Activated CD4-positive, alpha-beta T cell treated with anti-CD3 and anti-CD28 coated beads, Interleukin-2, amount 50 U/mL, for 48 hours (primary cell): ENCODE measurements at regions not wholly inside any gene's neighbourhood (a gene's known extent, or its start where the extent isn't known, plus 50 kb on each side); places are given as distances from the start of the nearest gene placed in this dataset.

ENCODE experiments used
- DNase-seq, 2 experiments: peaks; one replicate each; pipeline ENCODE4 v3.0.0-alpha.2; 2020

- DNase-seq, result no peak
Observed at GRCh38 chr7:121488111-121488650, 92.1 kb upstream of the FAM3C start.

DNA sequence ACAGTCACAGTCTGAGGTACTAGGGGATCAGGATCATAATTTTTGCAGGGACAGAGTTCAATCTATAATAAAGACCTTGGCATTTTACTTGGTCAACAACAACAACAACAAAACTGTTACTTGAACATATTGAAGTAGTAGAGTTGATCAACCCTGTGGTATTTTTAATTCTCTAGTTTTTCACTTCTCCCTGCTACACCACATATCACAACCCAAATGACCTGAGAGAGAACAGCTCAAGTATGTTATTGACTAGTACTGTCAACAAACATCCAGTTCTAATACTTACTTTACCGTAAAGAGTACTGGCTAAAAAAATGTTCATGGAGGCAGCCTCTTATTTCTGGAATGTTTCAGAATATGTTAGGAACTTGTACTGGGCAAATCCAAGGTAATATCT lies 90.5 kb upstream of the FAM3C start:
- no peak for DNase-seq

DNA sequence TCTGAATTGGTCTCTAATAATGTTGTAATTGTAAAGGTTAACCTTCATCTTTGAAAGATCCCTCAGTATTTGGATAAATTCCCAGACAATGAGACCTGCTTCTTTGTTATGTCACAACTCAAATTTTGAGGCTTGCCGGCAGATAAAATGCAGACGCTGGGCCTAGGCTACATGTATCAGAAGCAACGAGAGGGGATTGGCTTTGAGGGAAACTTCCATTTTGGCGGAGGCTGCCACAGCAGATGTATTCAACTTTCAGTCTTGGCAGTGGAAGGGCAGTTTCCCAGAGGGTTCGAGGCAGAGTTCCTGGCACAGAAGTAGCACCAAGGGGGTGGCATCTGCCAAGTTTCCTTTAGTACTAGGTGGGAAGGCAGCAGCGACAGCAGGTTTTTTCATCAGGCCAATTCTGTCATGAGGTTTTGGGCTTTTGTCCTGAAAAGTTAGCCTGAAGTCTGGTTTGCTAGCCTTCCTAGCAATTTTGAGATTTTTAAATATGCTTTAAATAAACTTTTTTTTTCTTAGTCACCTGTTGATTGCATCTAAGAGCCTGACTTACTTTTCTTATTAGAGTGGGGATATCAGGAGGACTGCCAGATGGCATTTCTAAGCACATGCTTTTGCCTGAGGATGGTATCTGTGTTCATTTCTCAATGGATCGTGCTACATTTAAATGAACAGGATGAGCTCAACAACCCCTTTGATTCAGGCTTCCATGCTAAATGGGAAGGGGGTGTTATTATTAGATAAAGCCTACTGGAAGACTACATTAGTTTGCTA lies 89.5 kb upstream of the FAM3C start:
- no peak for DNase-seq

- no peak for DNase-seq
Observed at GRCh38 chr7:121484089-121484763, 88.1 kb upstream of the FAM3C start.

DNA sequence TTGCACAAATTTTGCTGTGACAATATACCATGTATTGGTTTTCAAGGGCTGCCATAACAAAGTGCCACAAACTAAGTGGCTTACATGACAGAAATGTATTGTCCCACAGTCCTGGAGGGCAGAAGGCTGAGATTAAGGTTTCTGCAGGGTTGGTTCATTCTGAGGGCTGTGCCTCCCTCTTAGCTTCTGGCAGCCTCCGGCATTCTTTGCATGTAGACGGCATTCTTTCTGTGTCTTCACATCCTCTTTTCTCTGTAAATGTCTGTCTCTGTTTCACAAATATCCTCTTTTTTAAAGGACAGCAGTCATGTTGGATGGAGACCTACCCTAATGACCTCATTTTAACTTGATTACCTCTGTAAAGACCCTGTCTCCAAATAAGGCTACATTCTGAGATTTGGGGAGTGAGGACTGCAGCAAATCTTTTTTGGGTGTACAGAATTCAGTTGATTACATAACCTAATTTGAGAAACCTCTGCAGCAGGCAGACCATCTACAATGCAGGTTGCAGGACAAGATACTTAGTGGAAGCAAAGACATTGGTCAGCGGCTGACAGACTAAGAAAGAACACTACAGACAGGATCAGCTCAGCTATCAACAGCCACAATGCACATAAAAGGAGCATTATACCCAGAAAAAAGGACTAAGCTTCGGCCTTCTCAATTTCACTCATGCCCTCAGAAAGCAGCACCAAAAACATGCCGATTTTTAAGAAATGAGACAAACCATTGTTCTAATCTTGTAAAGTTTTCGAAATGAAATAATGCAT lies 84.6 kb upstream of the FAM3C start:
- no peak for DNase-seq

GRCh38 chr7:121480058-121480457 lies 84.0 kb upstream of the FAM3C start:
- no peak for DNase-seq

DNA sequence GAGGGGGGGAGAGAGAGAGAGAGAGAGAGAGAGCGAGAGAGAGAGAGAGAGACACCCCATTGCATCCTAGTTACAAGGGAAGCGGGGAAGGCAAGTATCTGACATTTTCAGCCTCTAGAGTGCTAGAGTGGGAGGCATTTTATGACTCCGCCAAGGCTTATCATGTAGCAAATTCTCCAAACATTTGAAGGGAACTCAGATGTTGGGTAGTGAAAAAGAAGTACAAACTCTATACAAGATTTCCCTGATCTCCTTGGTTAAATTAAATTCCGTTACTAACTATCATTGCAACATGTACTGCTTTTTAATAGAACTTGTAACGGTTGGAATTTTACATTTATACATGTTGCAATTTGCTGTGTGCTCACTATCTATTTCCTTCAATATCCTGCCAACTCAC lies 83.4 kb upstream of the FAM3C start:
- DNase-seq, result no peak

GRCh38 chr7:121475806-121476205 lies 79.7 kb upstream of the FAM3C start:
- no peak for DNase-seq

GRCh38 chr7:121474301-121474673 lies 78.2 kb upstream of the FAM3C start:
- DNase-seq, result no peak

DNA sequence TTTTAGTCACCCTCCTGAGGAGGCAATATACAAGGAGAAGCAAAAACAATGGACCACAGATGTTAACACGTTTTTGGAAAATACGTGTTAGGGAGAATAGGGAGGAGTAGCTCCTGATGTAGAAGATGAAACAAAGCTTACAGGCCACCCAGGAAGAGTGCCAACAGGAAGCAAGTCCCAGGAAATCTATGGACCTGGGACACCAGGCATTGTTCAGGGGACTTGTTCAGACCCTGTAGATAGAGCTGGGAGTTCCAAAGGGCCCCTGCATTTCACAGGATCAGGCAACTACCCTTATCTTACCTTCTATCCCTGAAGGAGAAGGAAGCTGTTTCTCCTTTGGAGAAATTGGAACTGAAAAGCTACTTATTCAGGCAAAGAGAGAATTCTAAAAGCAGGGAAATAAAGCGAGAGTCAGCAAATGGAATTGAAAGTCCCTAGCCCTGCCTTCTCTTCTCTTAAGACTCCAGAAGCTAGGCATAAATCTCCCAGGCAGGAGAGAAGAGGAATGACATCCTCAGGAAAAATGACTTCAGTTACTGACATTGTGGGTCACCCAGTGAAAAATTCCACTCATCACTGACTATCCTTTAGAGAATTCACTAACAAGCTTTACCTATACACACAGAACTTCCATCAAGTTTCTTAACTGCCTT lies 77.7 kb upstream of the FAM3C start:
- no peak for DNase-seq

DNA sequence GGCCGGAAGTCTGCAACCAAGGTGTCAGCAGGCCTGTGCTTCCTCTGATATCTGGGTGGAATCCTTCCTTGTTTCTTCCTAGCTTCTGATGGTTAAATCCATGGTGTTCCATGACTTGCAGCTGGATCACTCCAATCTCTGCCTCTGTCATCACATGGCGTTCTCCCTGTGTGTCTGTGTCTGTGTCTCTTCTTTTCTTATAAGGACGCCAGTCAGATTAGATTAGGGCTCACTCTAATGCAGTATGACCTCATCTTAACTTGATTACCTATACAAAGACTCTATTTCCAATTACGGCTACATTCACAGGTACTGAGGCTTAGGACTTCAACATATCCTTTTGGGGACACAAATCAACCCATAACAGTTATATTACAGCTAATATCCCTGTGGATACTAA lies 70.3 kb upstream of the FAM3C start:
- no peak for DNase-seq

DNA sequence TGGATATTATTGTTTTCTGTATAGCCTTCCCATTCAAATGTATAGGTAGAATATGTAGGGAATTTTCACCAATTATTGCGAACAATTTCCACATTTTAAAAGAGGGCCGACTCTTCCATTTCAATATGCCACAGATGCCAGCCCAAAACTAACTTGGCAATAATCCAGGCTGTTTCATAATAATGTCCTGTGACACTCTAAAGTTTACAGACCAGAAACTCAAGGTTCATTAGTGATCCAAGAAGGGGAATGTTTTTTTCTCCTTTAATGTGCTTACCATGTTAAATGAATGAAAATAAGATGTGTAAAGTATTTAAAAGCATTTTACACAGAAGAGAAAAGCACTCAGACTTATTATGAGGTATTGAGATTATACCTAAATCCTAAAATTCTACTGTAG lies 63.0 kb upstream of the FAM3C start:
- no peak for DNase-seq

- no peak for DNase-seq
Observed at GRCh38 chr7:121456785-121457359, 60.8 kb upstream of the FAM3C start.

- DNase-seq, result no peak
Observed at GRCh38 chr7:121456015-121456414, 59.9 kb upstream of the FAM3C start.

- DNase-seq, result no peak
Observed at GRCh38 chr7:121452389-121452788, 56.3 kb upstream of the FAM3C start.

- DNase-seq, result no peak
Observed at GRCh38 chr7:121451367-121452094, 55.4 kb upstream of the FAM3C start.

GRCh38 chr7:121450631-121451198 lies 54.6 kb upstream of the FAM3C start:
- DNase-seq, result no peak

- no peak for DNase-seq
Observed at GRCh38 chr7:121449735-121450240, 53.7 kb upstream of the FAM3C start.

DNA sequence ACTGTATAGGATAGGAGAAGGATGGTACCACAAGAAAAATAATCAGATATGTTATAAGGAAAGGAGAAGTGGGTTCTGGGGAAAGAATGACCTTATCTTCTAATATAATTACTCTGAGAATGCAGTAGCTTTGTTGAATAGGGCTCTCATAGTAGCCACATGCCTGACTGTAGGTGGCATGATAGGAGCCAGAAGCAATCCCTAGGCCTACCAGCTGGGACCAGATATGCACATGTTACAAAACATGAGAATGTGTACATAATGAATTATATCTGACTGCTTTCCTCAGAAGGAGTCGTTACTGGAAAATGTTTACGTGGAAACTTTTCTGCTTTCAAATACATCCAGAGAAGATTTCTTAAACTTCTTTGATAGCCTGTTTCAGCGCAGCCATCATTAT lies 53.2 kb upstream of the FAM3C start:
- DNase-seq, result no peak

GRCh38 chr7:121448429-121448828 lies 52.3 kb upstream of the FAM3C start:
- DNase-seq, result no peak

DNA sequence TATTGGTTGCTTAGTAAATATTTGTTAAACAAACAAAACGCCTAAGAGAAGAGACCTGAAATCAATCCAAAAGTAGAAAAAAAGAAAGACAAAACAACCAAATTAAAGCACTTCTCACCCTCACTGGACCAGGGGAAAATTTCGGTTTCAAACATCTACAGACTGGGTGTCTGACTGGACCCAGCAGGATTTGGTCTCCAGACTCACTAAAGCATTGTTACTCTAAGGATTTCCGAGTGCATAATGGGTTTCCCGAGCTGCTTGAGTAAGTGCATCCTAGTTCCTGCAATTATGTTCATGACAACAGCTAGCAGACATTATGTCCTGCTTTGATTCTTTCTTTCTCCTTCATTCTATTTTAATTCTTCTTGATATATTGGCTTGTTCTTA lies 51.8 kb upstream of the FAM3C start:
- no peak for DNase-seq
